ENCODE measurements at regions not wholly inside any gene's neighbourhood (a gene's known extent, or its start where the extent isn't known, plus 50 kb on each side); places are given as distances from the start of the nearest gene placed in this dataset.

GRCh38 chr4:111579767-111580166 lies 565.5 kb upstream of the FAM241A start:
- DNase-seq (ENCODE audit: low read depth, low spot score) = no peak

GRCh38 chr4:111595456-111595855 lies 549.8 kb upstream of the FAM241A start:
- no peak for DNase-seq (ENCODE audit: low read depth, low spot score)

- DNase-seq (ENCODE audit: low read depth, low spot score) = no peak
These were observed 548.8 kb upstream of the FAM241A start for GRCh38 chr4:111596491-111596890.

GRCh38 chr4:111601671-111602070 lies 543.6 kb upstream of the FAM241A start:
- DNase-seq (ENCODE audit: low read depth, low spot score) = no peak

GRCh38 chr4:111602848-111603247 lies 542.4 kb upstream of the FAM241A start:
- no peak for DNase-seq (ENCODE audit: low read depth, low spot score)

- DNase-seq (ENCODE audit: low read depth, low spot score) = no peak
These were observed 540.1 kb upstream of the FAM241A start for GRCh38 chr4:111605111-111605510.

- no peak for DNase-seq (ENCODE audit: low read depth, low spot score)
These were observed 534.6 kb upstream of the FAM241A start for GRCh38 chr4:111610681-111611080.

- no peak for DNase-seq (ENCODE audit: low read depth, low spot score)
These were observed 526.3 kb upstream of the FAM241A start for GRCh38 chr4:111618908-111619307.

GRCh38 chr4:111628437-111628836 lies 516.8 kb upstream of the FAM241A start:
- DNase-seq (ENCODE audit: low read depth, low spot score) = no peak

GRCh38 chr4:111630705-111631104 lies 514.5 kb upstream of the FAM241A start:
- DNase-seq (ENCODE audit: low read depth, low spot score) = no peak

GRCh38 chr4:111631215-111631999 lies 513.8 kb upstream of the FAM241A start:
- no peak for DNase-seq (ENCODE audit: low read depth, low spot score)

- DNase-seq (ENCODE audit: low read depth, low spot score) = no peak
These were observed 512.6 kb upstream of the FAM241A start for GRCh38 chr4:111632641-111633151.

GRCh38 chr4:111633663-111634266 lies 511.5 kb upstream of the FAM241A start:
- no peak for DNase-seq (ENCODE audit: low read depth, low spot score)

- DNase-seq (ENCODE audit: low read depth, low spot score) = no peak
These were observed 509.6 kb upstream of the FAM241A start for GRCh38 chr4:111635646-111636045.

GRCh38 chr4:111636961-111637585 lies 508.2 kb upstream of the FAM241A start:
- no peak for DNase-seq (ENCODE audit: low read depth, low spot score)

- DNase-seq (ENCODE audit: low read depth, low spot score) = no peak
These were observed 506.0 kb upstream of the FAM241A start for GRCh38 chr4:111639120-111639690.

- no peak for DNase-seq (ENCODE audit: low read depth, low spot score)
These were observed 505.4 kb upstream of the FAM241A start for GRCh38 chr4:111639876-111640275.

- peak; percentile 38 for DNase-seq (ENCODE audit: low read depth, low spot score)
These were observed 503.3 kb upstream of the FAM241A start for GRCh38 chr4:111641813-111642579.

GRCh38 chr4:111648056-111648455 lies 497.2 kb upstream of the FAM241A start:
- no peak for DNase-seq (ENCODE audit: low read depth, low spot score)

GRCh38 chr4:111649308-111649707 lies 495.9 kb upstream of the FAM241A start:
- no peak for DNase-seq (ENCODE audit: low read depth, low spot score)

- no peak for DNase-seq (ENCODE audit: low read depth, low spot score)
These were observed 495.1 kb upstream of the FAM241A start for GRCh38 chr4:111650146-111650545.

GRCh38 chr4:111650674-111651086 lies 494.6 kb upstream of the FAM241A start:
- no peak for DNase-seq (ENCODE audit: low read depth, low spot score)

All from iPS DF 19.7 (cell line).